Stimulated activated naive CD8-positive, alpha-beta T cell treated with anti-CD3 and anti-CD28 coated beads, Interleukin-15, Interleukin-2, amounts not matched to agents 100 ng/mL and 50 ng/mL, for 24 hours (primary cell): ENCODE measurements at regions not wholly inside any gene's neighbourhood (a gene's known extent, or its start where the extent isn't known, plus 50 kb on each side); places are given as distances from the start of the nearest gene placed in this dataset.
"Not testable (repeated sequence)": the region's sequence is repeated elsewhere in the genome, so short reads cannot be mapped to it uniquely, and the experiment has no call there.

Source experiments
- H3K27ac Mint-ChIP-seq: one replicate; pipeline ENCODE4 v1.8.0; 2021; ENCODE audit warnings: mild to moderate bottlenecking, mixed read lengths
- H3K27me3 Mint-ChIP-seq: one replicate; pipeline ENCODE4 v1.8.0; 2021; ENCODE audit warnings: mixed read lengths
- H3K36me3 Mint-ChIP-seq: one replicate; pipeline ENCODE4 v1.8.0; 2021; ENCODE audit warnings: low read depth, mixed read lengths
- H3K4me1 Mint-ChIP-seq: one replicate; pipeline ENCODE4 v1.8.0; 2021; ENCODE audit warnings: low read depth, mixed read lengths
- H3K4me3 Mint-ChIP-seq: one replicate; pipeline ENCODE4 v1.8.0; 2021; ENCODE audit warnings: mild to moderate bottlenecking, mixed read lengths
- H3K9me3 Mint-ChIP-seq: one replicate; pipeline ENCODE4 v1.8.0; 2021; ENCODE audit warnings: mixed read lengths

GRCh38 chr18:8882632-8883408 lies 177.5 kb downstream of the MTCL1 start:
- Mint-ChIP-seq H3K27ac (no peak overlapping the region), H3K36me3 (no peaks in the 10 kb centered on the region), H3K27me3 (peaks cover 18% of the 10 kb centered on the region), H3K9me3 (peaks cover 24% of the 10 kb centered on the region), H3K4me1 (no peaks in the 10 kb centered on the region), H3K4me3 (no peak overlapping the region)

GRCh38 chr18:8883409-8883668 lies 178.0 kb downstream of the MTCL1 start:
- Mint-ChIP-seq H3K27me3 (peaks cover 21% of the 10 kb centered on the region), H3K36me3 (no peaks in the 10 kb centered on the region), H3K27ac (no peak overlapping the region), H3K4me3 (no peak overlapping the region), H3K4me1 (no peaks in the 10 kb centered on the region), H3K9me3 (peaks cover 25% of the 10 kb centered on the region)

GRCh38 chr18:8887877-8888276 lies 182.5 kb downstream of the MTCL1 start:
- H3K36me3 Mint-ChIP-seq, H3K4me1 Mint-ChIP-seq, H3K27ac Mint-ChIP-seq, H3K4me3 Mint-ChIP-seq: not testable (repeated sequence)
- Mint-ChIP-seq H3K9me3 (peaks cover 21% of the 10 kb centered on the region), H3K27me3 (peaks cover 15% of the 10 kb centered on the region)

- Mint-ChIP-seq H3K4me3 (no peak overlapping the region), H3K4me1 (no peaks in the 10 kb centered on the region), H3K9me3 (peaks cover 18% of the 10 kb centered on the region), H3K36me3 (no peaks in the 10 kb centered on the region), H3K27ac (no peak overlapping the region), H3K27me3 (peaks cover 15% of the 10 kb centered on the region)
These were observed 184.1 kb downstream of the MTCL1 start for GRCh38 chr18:8889489-8889888.

GRCh38 chr18:8890503-8890902 lies 185.1 kb downstream of the MTCL1 start:
- Mint-ChIP-seq H3K9me3 (peaks cover 18% of the 10 kb centered on the region), H3K27me3 (peaks cover 15% of the 10 kb centered on the region)
- not testable (repeated sequence) for H3K27ac Mint-ChIP-seq, H3K4me3 Mint-ChIP-seq, H3K4me1 Mint-ChIP-seq, H3K36me3 Mint-ChIP-seq

GRCh38 chr18:8890957-8891464 lies 185.7 kb downstream of the MTCL1 start:
- Mint-ChIP-seq H3K4me3 (no peak overlapping the region), H3K27me3 (peaks cover 15% of the 10 kb centered on the region), H3K27ac (no peak overlapping the region), H3K36me3 (no peaks in the 10 kb centered on the region), H3K4me1 (no peaks in the 10 kb centered on the region), H3K9me3 (peaks cover 18% of the 10 kb centered on the region)

- no peaks in the 10 kb centered on the region for H3K27me3 Mint-ChIP-seq
These were observed 187.9 kb downstream of the MTCL1 start for GRCh38 chr18:8893221-8893620.

GRCh38 chr18:8893628-8894231 lies 188.4 kb downstream of the MTCL1 start:
- peaks cover 1% of the 10 kb centered on the region for H3K9me3 Mint-ChIP-seq
- H3K4me3 Mint-ChIP-seq, result no peak overlapping the region
- H3K27ac Mint-ChIP-seq, result no peak overlapping the region

More at GRCh38 chr18:8893221-8893620, 187.9 kb downstream of the MTCL1 start:
- Mint-ChIP-seq H3K4me3 (no peak overlapping the region), H3K9me3 (peaks cover 5% of the 10 kb centered on the region), H3K36me3 (no peaks in the 10 kb centered on the region), H3K4me1 (no peaks in the 10 kb centered on the region), H3K27ac (no peak overlapping the region)

GRCh38 chr18:8894823-8895222 lies 189.5 kb downstream of the MTCL1 start:
- Mint-ChIP-seq H3K4me1 (no peaks in the 10 kb centered on the region), H3K4me3 (no peak overlapping the region), H3K27ac (no peak overlapping the region), H3K27me3 (no peaks in the 10 kb centered on the region), H3K9me3 (no peaks in the 10 kb centered on the region), H3K36me3 (no peaks in the 10 kb centered on the region)

More at GRCh38 chr18:8893628-8894231, 188.4 kb downstream of the MTCL1 start:
- H3K36me3 Mint-ChIP-seq, result no peaks in the 10 kb centered on the region
- H3K4me1 Mint-ChIP-seq, result no peaks in the 10 kb centered on the region
- no peaks in the 10 kb centered on the region for H3K27me3 Mint-ChIP-seq

- Mint-ChIP-seq H3K4me3 (no peak overlapping the region), H3K36me3 (no peaks in the 10 kb centered on the region), H3K9me3 (no peaks in the 10 kb centered on the region), H3K27ac (no peak overlapping the region), H3K27me3 (no peaks in the 10 kb centered on the region), H3K4me1 (no peaks in the 10 kb centered on the region)
These were observed 190.0 kb downstream of the MTCL1 start for GRCh38 chr18:8895341-8895740.

GRCh38 chr18:8895987-8896619 lies 190.7 kb downstream of the MTCL1 start:
- Mint-ChIP-seq H3K4me1 (no peaks in the 10 kb centered on the region), H3K27ac (no peak overlapping the region), H3K9me3 (no peaks in the 10 kb centered on the region), H3K36me3 (no peaks in the 10 kb centered on the region), H3K27me3 (no peaks in the 10 kb centered on the region), H3K4me3 (no peak overlapping the region)

- Mint-ChIP-seq H3K9me3 (no peaks in the 10 kb centered on the region), H3K4me3 (no peak overlapping the region), H3K27me3 (peaks cover 5% of the 10 kb centered on the region), H3K27ac (no peak overlapping the region), H3K4me1 (no peaks in the 10 kb centered on the region), H3K36me3 (no peaks in the 10 kb centered on the region)
These were observed 193.6 kb downstream of the MTCL1 start for GRCh38 chr18:8899000-8899399.

- Mint-ChIP-seq H3K36me3 (no peaks in the 10 kb centered on the region), H3K4me3 (no peak overlapping the region), H3K9me3 (peaks cover 6% of the 10 kb centered on the region), H3K27ac (no peak overlapping the region), H3K27me3 (peaks cover 5% of the 10 kb centered on the region), H3K4me1 (no peaks in the 10 kb centered on the region)
These were observed 195.2 kb downstream of the MTCL1 start for GRCh38 chr18:8900552-8900951.

GRCh38 chr18:8901019-8901418 lies 195.7 kb downstream of the MTCL1 start:
- Mint-ChIP-seq H3K9me3 (peaks cover 6% of the 10 kb centered on the region), H3K36me3 (no peaks in the 10 kb centered on the region), H3K4me3 (no peak overlapping the region), H3K27me3 (peaks cover 5% of the 10 kb centered on the region), H3K27ac (no peak overlapping the region), H3K4me1 (no peaks in the 10 kb centered on the region)

GRCh38 chr18:8904316-8904715 lies 198.2 kb upstream of the NDUFV2 start:
- H3K27me3 Mint-ChIP-seq, result peaks cover 5% of the 10 kb centered on the region
- no peaks in the 10 kb centered on the region for H3K36me3 Mint-ChIP-seq
- H3K4me1 Mint-ChIP-seq, result no peaks in the 10 kb centered on the region
- peaks cover 6% of the 10 kb centered on the region for H3K9me3 Mint-ChIP-seq
- H3K4me3 Mint-ChIP-seq, result no peak overlapping the region
- no peak overlapping the region for H3K27ac Mint-ChIP-seq
